Upper lobe of left lung (tissue), 6 donors: ENCODE measurements at regions not wholly inside any gene's neighbourhood (a gene's known extent, or its start where the extent isn't known, plus 50 kb on each side); places are given as distances from the start of the nearest gene placed in this dataset.

Experiments used
- ATAC-seq, 2 donors: fragments of 200-7000 bp; cut with Tn5 transposase; one replicate each; pipeline ENCODE4 v1.9.1; 2022; ENCODE audit warnings: mild to moderate bottlenecking in 2 of 2, moderate library complexity in 2 of 2; ENCODE audit not compliant: low FRiP score in 2 of 2
- DNase-seq, 2 donors: peaks; one replicate each; pipeline ENCODE4 v3.0.0-alpha.2; 2019 to 2020
- H3K27ac ChIP-seq, 4 donors: fragments of 200-600 bp; sonication (generic); one replicate each; pipeline ENCODE4 v1.5.1; 2016 to 2019
- H3K27me3 ChIP-seq, 4 donors: fragments of 200-600 bp; sonication (generic); one replicate each; pipeline ENCODE4 v1.5.1; 2017 to 2019
- H3K36me3 ChIP-seq, 4 donors: fragments of 200-600 bp; sonication (generic); one replicate each; pipeline ENCODE4 v1.5.1; 2016 to 2019
- H3K4me1 ChIP-seq, 4 donors: fragments of 200-600 bp; sonication (generic); one replicate each; pipeline ENCODE4 v1.5.1; 2018 to 2019
- H3K4me3 ChIP-seq, 4 donors: fragments of 200-600 bp; sonication (generic); one replicate each; pipeline ENCODE4 v1.5.1; 2017 to 2019; ENCODE audit warnings: mild to moderate bottlenecking in 2 of 4, moderate library complexity in 1 of 4
- H3K9me3 ChIP-seq, 4 donors: fragments of 200-600 bp; sonication (generic); one replicate each; pipeline ENCODE4 v1.5.1; 2018 to 2019
- EP300 ChIP-seq, 4 donors: sonication (generic); formaldehyde crosslinking; IDR thresholded peaks; one replicate each; pipeline ENCODE4 v1.5.1; 2017; ENCODE audit warnings: antibody characterized with exemption in 4 of 4, control low read depth in 2 of 4
- POLR2A ChIP-seq, 4 donors: fragments of 450-650 bp; IDR thresholded peaks; one replicate each; pipeline ENCODE4 v1.5.1; 2016 to 2017; ENCODE audit warnings: antibody characterized with exemption in 4 of 4, mild to moderate bottlenecking in 2 of 4
- POLR2AphosphoS5 ChIP-seq, 2 donors: sonication (generic); formaldehyde crosslinking; IDR thresholded peaks; one replicate each; pipeline ENCODE4 v1.5.1; 2017; ENCODE audit warnings: antibody characterized with exemption in 2 of 2
- WGBS, 2 donors: methylation state at CpG; one replicate each; pipeline ENCODE4 v1.1.5; 2017 to 2018; 5-methylcytosine and 5-hydroxymethylcytosine counted together
- TF ChIP-seq, protein P1 (sequence below), 6 experiments: fragments of 450-650 bp in 4 of 6; fragments of 200-600 bp in 2 of 6; sonication (generic) in 2 of 6; IDR thresholded peaks; one replicate each; pipeline ENCODE4 v1.5.1; 2016 to 2019; ENCODE audit warnings: antibody characterized with exemption in 6 of 6
- donor health status: DM: no; HTN: no; CAD: no; lungs with moderate emphysema.
- donor health status: DM: no; HTN: yes; CAD: no; lungs with severe emphysema.

DNA sequence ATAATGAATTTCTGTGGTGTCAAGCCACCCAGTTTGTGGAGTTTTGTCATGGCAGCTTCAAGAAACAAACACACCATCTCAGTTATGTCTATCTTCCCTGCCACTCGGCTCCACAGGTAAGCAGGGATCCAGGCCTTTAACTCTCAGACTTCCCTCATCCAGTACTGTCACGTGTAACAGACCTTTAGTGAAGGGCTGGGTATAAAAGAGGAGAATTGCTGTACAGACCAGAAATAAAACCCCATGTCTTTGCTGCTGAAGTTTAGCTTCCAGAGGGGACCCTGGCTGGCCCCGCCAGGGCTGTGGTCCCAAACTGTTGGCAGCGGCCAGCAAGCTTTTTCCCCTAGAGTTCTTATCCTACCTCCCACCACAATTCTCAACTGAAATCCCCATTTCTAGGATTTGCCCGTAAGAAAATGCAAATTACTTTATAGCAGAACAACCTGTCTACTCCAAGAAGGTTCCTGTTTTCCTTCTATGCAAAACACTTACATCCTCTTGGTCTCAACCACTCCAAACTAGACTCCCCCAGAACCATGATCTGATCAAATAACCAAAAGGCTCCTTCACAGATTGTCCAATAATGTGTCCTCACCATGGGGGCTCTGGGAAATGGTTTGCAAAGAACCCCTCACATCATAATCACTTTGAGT, 438.0 kb upstream of the ID2 start:
- H3K36me3 ChIP-seq, result no peaks in the 10 kb centered on the region
- no peak overlapping the region for H3K4me3 ChIP-seq
- no peaks in the 10 kb centered on the region for H3K9me3 ChIP-seq
- no peak overlapping the region for H3K27ac ChIP-seq
- H3K4me1 ChIP-seq, result peaks cover 0 to 3% (median 0%) of the 10 kb centered on the region in 4 donors
- no peaks in the 10 kb centered on the region for H3K27me3 ChIP-seq
- WGBS, 2 donors, result 83 to 91% methylated on average over 5 of the region's 5 CpGs
- DNase-seq, result peak in 1 of 2 donors; percentile 16
- no peak for ATAC-seq
- TF ChIP-seq, protein P1, sequence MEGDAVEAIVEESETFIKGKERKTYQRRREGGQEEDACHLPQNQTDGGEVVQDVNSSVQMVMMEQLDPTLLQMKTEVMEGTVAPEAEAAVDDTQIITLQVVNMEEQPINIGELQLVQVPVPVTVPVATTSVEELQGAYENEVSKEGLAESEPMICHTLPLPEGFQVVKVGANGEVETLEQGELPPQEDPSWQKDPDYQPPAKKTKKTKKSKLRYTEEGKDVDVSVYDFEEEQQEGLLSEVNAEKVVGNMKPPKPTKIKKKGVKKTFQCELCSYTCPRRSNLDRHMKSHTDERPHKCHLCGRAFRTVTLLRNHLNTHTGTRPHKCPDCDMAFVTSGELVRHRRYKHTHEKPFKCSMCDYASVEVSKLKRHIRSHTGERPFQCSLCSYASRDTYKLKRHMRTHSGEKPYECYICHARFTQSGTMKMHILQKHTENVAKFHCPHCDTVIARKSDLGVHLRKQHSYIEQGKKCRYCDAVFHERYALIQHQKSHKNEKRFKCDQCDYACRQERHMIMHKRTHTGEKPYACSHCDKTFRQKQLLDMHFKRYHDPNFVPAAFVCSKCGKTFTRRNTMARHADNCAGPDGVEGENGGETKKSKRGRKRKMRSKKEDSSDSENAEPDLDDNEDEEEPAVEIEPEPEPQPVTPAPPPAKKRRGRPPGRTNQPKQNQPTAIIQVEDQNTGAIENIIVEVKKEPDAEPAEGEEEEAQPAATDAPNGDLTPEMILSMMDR (IDR thresholded peaks at IDR 0.05), result no peak

DNA sequence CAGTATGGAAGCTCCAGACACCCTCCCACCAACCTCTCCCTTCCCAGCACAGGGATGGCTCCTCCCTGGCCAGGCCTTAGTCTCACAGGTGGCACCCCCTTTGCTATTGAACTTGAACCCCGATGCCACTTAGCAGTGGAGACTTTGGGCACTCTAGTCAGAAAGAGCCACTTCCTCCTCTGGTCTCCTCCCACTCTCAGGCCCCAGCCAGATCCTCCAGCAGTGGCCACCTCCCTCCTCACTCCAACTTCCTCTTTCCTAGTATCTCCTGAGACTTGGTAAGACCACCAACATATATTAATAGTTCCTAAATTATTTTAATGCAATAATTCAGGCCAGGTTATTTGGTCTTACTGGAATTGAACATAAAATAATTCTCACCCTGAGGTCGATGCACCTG, 437.2 kb upstream of the ID2 start:
- ATAC-seq (peak in 1 of 2 donors; percentile 60), DNase-seq (peak in 1 of 2 donors; percentile 53)
- 75 to 82% methylated on average over 2 of the region's 2 CpGs for WGBS, 2 donors

DNA sequence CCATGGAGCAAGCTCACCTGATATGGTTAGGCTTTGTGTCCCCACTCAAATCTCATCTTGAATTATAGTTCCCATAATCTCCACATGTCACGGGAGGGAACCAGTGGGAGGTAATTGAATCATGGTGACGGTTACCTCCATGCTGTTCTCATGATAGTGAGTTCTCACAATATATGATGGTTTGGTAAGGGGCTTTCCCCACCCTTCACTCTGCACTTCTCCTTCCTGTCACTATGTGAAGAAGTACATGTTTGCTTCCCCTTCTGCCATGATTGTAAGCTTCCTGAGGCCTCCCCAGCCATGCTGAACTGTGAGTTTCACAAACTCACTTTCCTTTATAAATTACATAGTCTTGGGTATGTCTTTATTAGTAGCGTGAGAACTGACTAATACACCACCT, 435.7 kb upstream of the ID2 start:
- no peak for DNase-seq
- Histone ChIP-seq H3K27ac (no peak overlapping the region), H3K4me3 (no peak overlapping the region), H3K27me3 (no peaks in the 10 kb centered on the region), H3K9me3 (no peaks in the 10 kb centered on the region), H3K4me1 (no peaks in the 10 kb centered on the region), H3K36me3 (no peaks in the 10 kb centered on the region)
- WGBS, 2 donors, result 97 to 98% methylated on average over 3 of the region's 3 CpGs
- no peak for ATAC-seq
- TF ChIP-seq, protein P1 (IDR thresholded peaks at IDR 0.05), result no peak
- TF ChIP-seq POLR2AphosphoS5 (IDR thresholded peaks at IDR 0.05), result no peak

More for the DNA sequence above, 437.2 kb upstream of the ID2 start:
- H3K36me3 ChIP-seq, result no peaks in the 10 kb centered on the region
- H3K27ac ChIP-seq, result no peak overlapping the region
- TF ChIP-seq POLR2AphosphoS5 (IDR thresholded peaks at IDR 0.05), result no peak
- H3K4me1 ChIP-seq, result no peaks in the 10 kb centered on the region
- no peak overlapping the region for H3K4me3 ChIP-seq
- H3K27me3 ChIP-seq, result no peaks in the 10 kb centered on the region
- H3K9me3 ChIP-seq, result no peaks in the 10 kb centered on the region

DNA sequence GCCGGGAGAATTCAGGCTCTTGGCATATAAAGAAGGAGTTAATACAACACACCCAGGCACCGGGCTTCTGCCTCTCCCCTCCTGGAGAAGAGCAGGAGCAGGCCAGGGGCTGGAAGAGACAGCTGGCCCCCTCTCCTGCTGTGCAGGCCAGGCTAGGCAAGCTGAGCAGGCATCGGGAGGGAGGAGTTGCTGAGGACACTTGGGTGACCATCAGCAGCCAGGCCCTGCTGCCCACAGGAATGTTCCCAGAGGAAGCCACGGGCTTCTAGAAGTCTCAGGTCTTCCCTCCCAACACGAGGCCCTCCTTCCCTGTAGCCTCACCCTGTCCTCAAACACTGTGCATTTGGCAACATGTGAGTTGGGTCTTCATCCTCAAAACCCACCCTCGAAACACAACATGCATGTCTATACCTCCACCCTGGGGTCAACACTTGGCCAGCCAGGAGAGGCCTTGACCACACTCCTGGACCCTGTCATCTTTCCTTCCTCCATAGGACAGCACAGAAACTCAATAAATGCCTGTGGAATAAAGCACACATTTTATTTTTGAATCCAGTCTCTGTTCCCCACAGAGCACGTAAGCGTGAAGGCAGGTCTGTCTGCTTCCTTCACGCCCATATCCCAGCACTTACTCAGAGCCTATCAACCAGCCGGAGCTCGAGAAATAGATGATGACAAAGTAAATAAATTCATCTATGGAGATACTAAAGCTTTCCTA, 433.8 kb upstream of the ID2 start:
- no peaks in the 10 kb centered on the region for H3K9me3 ChIP-seq
- WGBS, 2 donors, result 68 to 87% methylated on average over 11 of the region's 11 CpGs
- TF ChIP-seq POLR2AphosphoS5 (IDR thresholded peaks at IDR 0.05) (no peak), POLR2A (IDR thresholded peaks at IDR 0.05) (no peak), EP300 (IDR thresholded peaks at IDR 0.05) (no peak)
- TF ChIP-seq, protein P1 (IDR thresholded peaks at IDR 0.05), result no peak
- peak in 1 of 2 donors; percentile 66 for ATAC-seq
- H3K4me3 ChIP-seq, result no peak overlapping the region
- no peaks in the 10 kb centered on the region for H3K36me3 ChIP-seq
- H3K4me1 ChIP-seq, result no peaks in the 10 kb centered on the region
- no peak overlapping the region for H3K27ac ChIP-seq
- H3K27me3 ChIP-seq, result no peaks in the 10 kb centered on the region
- no peak for DNase-seq

DNA sequence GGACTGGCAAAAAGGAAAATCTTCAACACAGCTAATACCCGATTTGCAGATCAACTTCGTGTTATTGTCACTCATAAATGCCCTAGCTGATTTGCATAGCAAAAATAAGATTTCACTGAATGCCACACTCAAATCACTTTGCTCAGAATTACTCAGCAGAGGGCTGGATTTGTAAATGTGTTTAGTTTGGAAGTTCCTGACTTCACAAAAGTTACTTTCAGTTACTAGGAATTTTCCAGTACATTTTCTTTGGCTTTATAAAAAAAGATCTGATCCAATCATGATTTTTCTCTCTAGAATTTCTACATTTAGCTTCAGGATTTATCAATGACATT, 433.3 kb upstream of the ID2 start:
- WGBS, 2 donors, result 73 to 79% methylated on average over 2 of the region's 2 CpGs
- Histone ChIP-seq H3K9me3 (no peaks in the 10 kb centered on the region), H3K4me1 (no peaks in the 10 kb centered on the region), H3K36me3 (no peaks in the 10 kb centered on the region), H3K4me3 (no peak overlapping the region), H3K27ac (no peak overlapping the region), H3K27me3 (no peaks in the 10 kb centered on the region)
- TF ChIP-seq, protein P1 (IDR thresholded peaks at IDR 0.05), result no peak
- TF ChIP-seq POLR2AphosphoS5 (IDR thresholded peaks at IDR 0.05) (no peak), POLR2A (IDR thresholded peaks at IDR 0.05) (no peak), EP300 (IDR thresholded peaks at IDR 0.05) (no peak)
- ATAC-seq, result no peak
- no peak for DNase-seq
